Pancreas (tissue), 10 donors: ENCODE measurements at regions not wholly inside any gene's neighbourhood (a gene's known extent, or its start where the extent isn't known, plus 50 kb on each side); places are given as distances from the start of the nearest gene placed in this dataset.

Experiments used
- ATAC-seq, 4 donors: fragments of 200-7000 bp; cut with Tn5 transposase; one replicate each; pipeline versions ENCODE4 v1.8.0 to v1.9.1; 2020; ENCODE audit warnings: mild to moderate bottlenecking in 4 of 4, moderate library complexity in 4 of 4
- DNase-seq, 6 donors: peaks; one replicate each; pipeline ENCODE4 v3.0.0-alpha.2; 2020
- FAIRE-seq: peaks from 2 replicates; lab custom pipeline; 2012; peaks lifted over from hg19 to GRCh38; lab: Jason Lieb, UNC
- H3K27ac ChIP-seq, 4 donors: fragments of 200-600 bp; sonication (generic); 1 replicate in 3 of 4; 2 replicates in 1 of 4; pipeline versions ENCODE4 v1.5.0 to v1.8.0; 2020
- H3K27me3 ChIP-seq, 4 donors: fragments of 200-600 bp; one replicate each; pipeline ENCODE4 v1.8.0; 2021
- H3K36me3 ChIP-seq, 3 donors: fragments of 200-600 bp; sonication (generic) in 1 of 3; one replicate each; pipeline versions ENCODE4 v1.5.0 to v1.8.0; 2020 to 2021
- H3K4me1 ChIP-seq, 3 donors: fragments of 200-600 bp; one replicate each; pipeline ENCODE4 v1.8.0; 2021
- H3K4me3 ChIP-seq, 4 donors: fragments of 200-600 bp; sonication (generic) in 2 of 4; one replicate each; pipeline versions ENCODE4 v1.5.0 to v1.8.0; 2020 to 2021
- H3K9me3 ChIP-seq, 4 donors: fragments of 200-600 bp; one replicate each; pipeline ENCODE4 v1.8.0; 2021
- WGBS, 2 donors: extraction: QIAGEN DNeasy Blood & Tissue Kit; methylation state at CpG; one replicate each; pipeline ENCODE4 v1.1.7; 2013; 5-methylcytosine and 5-hydroxymethylcytosine counted together
- intact Hi-C, 3 donors: fragments of 100-400 bp; cut with DNase I; formaldehyde crosslinking; loops; one replicate each; pipeline versions ENCODE4 v1.11.1 to v1.14.2; 2022
- TF ChIP-seq, protein P1 (sequence below), 4 donors: fragments of 200-600 bp; sonication (generic) in 3 of 4; IDR thresholded peaks; one replicate each; pipeline versions ENCODE4 v1.5.0 to v1.8.0; 2021; ENCODE audit warnings: antibody characterized with exemption in 4 of 4
- donor health status: healthy with polysubstance abuse.
- donor health status: DM: no; HTN: no; CAD: no; lungs with moderate emphysema.
- donor health status: DM: no; HTN: no; CAD: no.
- donor health status: control.
- donor health status: control.
- donor health status: Bipolar disorder and iron deficiency.
- donor health status: DM: yes; HTN: yes; CAD: no.
- donor health status: DM: no; HTN: no; CAD: no.
- donor health status: DM: no; HTN: no; CAD: no.
- donor health status: DM: yes; HTN: yes; CAD: no.

DNA sequence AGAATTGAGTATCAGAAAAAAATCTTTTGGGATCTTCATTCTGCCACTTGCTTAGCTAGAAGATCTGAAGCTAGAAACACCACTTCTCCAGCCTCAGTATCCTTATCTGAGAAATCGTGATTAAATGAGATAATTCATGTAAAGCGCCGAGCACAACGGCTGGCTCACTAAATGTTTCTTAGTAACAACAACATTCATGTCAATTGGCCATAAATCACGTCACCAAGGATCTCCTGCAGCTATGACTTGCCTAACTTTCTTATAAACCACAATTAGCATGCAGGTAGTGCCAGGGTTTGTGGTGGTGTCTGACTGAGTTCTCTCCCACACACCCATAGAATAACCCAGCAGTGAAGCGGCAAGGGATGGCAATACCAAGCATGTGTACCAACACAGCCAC, 501.3 kb downstream of the EFNB2 start:
- intact Hi-C loops = no loop called here
- Histone ChIP-seq H3K27ac (no peak overlapping the region), H3K27me3 (no peaks in the 10 kb centered on the region), H3K4me3 (no peak overlapping the region), H3K9me3 (no peaks in the 10 kb centered on the region), H3K4me1 (no peaks in the 10 kb centered on the region), H3K36me3 (no peaks in the 10 kb centered on the region)
- 54 to 61% methylated on average over 6 of the region's 6 CpGs for WGBS, 2 donors
- DNase-seq (no peak), ATAC-seq (no peak), FAIRE-seq (no peak)
- TF ChIP-seq, protein P1, sequence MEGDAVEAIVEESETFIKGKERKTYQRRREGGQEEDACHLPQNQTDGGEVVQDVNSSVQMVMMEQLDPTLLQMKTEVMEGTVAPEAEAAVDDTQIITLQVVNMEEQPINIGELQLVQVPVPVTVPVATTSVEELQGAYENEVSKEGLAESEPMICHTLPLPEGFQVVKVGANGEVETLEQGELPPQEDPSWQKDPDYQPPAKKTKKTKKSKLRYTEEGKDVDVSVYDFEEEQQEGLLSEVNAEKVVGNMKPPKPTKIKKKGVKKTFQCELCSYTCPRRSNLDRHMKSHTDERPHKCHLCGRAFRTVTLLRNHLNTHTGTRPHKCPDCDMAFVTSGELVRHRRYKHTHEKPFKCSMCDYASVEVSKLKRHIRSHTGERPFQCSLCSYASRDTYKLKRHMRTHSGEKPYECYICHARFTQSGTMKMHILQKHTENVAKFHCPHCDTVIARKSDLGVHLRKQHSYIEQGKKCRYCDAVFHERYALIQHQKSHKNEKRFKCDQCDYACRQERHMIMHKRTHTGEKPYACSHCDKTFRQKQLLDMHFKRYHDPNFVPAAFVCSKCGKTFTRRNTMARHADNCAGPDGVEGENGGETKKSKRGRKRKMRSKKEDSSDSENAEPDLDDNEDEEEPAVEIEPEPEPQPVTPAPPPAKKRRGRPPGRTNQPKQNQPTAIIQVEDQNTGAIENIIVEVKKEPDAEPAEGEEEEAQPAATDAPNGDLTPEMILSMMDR (IDR thresholded peaks at IDR 0.05) = no peak

DNA sequence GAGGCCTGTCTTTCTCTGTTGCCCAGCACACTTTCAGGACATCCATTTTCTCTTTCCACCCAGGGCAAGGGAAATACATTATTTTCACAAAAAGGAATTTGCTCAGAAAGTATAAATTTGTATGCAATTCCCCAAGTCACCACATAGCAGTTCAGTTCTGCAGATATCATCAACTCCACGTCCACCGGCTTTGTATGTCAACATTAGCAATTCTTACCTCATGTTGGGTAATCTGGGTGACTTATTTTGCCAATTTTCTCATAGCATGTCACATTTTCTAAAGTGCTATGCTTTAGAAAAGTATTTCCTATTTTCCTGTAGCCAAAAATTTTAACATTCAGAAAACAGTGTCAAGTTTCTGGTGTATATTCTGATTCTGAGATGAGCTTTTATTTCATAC, 501.8 kb downstream of the EFNB2 start:
- ATAC-seq (peak in 2 of 4 donors; percentile 56 to 74), DNase-seq (no peak), FAIRE-seq (no peak)
- Histone ChIP-seq H3K27ac (no peak overlapping the region), H3K36me3 (no peaks in the 10 kb centered on the region), H3K9me3 (no peaks in the 10 kb centered on the region), H3K27me3 (no peaks in the 10 kb centered on the region), H3K4me1 (no peaks in the 10 kb centered on the region), H3K4me3 (no peak overlapping the region)
- intact Hi-C loops = no loop called here
- TF ChIP-seq, protein P1 (IDR thresholded peaks at IDR 0.05) = no peak
- WGBS, 2 donors = 16 to 31% methylated on average over 2 of the region's 2 CpGs

DNA sequence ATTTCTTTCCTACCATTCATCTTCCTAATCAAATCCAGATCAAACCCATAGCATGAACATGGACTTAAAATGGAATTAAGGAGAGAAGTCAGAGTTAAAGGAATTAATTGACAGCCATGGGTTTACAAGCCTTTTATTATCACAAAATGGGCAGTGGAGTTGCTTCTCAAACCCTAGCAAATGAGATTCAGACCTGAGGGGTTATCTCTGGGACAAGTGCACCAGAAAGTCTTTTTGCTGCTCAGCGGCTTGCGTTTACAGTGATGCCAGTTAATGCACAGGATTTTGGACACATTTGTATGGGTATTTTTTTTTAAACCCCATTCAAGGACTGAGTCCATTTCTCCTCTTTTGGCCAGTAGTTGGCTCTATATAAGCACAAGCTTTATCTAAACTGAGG, 503.0 kb downstream of the EFNB2 start:
- DNase-seq (no peak), FAIRE-seq (no peak), ATAC-seq (no peak)
- no peaks in the 10 kb centered on the region for H3K27me3 ChIP-seq
- TF ChIP-seq, protein P1 (IDR thresholded peaks at IDR 0.05) = no peak
- H3K9me3 ChIP-seq = no peaks in the 10 kb centered on the region
- intact Hi-C loops = no loop called here
- WGBS, 2 donors = 96% methylated on average over 2 of the region's 2 CpGs
- H3K4me1 ChIP-seq = no peaks in the 10 kb centered on the region
- H3K27ac ChIP-seq = no peak overlapping the region
- no peak overlapping the region for H3K4me3 ChIP-seq
- no peaks in the 10 kb centered on the region for H3K36me3 ChIP-seq

DNA sequence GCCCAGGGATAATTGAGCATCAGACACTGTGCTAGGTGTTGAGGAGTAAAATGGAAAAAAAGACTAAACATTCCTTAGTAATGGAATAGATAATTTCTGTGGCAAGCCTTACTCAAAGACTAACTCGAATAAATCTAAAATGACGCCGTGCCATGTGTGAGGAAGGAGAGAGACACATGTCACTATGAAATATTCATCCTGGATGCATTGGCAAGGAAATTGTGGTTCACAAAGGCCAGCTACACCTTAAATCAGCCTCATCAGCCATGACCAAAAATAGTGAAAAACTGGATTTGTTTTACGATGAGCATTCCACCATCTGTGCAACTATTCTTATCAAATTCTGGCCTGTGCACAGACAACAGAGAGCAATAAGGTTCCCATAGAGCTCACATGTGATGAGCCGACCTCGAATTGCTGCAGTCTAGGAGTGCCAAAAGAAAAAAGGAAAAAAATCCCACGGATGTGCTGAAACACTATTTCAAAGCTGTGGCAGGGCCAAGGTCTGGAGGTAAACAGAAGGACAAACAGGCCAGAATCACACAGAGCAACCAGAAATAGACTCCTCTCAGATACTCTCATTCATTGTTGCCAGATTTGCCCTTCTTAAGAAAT, 505.7 kb downstream of the EFNB2 start:
- FAIRE-seq = no peak
- Histone ChIP-seq H3K27ac (no peak overlapping the region), H3K9me3 (no peaks in the 10 kb centered on the region), H3K4me3 (no peak overlapping the region), H3K27me3 (no peaks in the 10 kb centered on the region), H3K36me3 (no peaks in the 10 kb centered on the region), H3K4me1 (no peaks in the 10 kb centered on the region)
- intact Hi-C loops = no loop called here
- 70 to 77% methylated on average over 7 of the region's 7 CpGs for WGBS, 2 donors
- no peak for ATAC-seq
- TF ChIP-seq, protein P1 (IDR thresholded peaks at IDR 0.05) = no peak
- DNase-seq = no peak

DNA sequence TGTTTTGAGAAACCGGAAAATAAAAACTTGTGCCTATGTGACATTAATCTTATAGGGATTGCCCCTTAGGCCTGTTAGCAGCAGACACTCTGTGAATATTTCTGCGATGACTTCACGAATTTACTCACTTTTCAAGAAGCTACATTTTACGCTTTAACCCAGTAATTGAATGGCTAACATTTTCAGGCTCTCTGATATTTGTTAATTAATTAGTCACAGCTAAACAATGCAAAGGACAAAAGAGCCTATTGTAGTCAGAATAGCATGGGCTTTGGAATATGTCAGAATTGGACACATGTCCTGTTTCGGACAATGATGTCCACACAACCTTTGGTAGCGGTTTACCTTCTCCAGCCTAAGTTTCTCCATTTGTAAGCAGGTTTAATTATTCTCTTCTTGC, 506.6 kb downstream of the EFNB2 start:
- ATAC-seq (no peak), FAIRE-seq (no peak)
- intact Hi-C loops = no loop called here

More for the DNA sequence above, 506.6 kb downstream of the EFNB2 start:
- Histone ChIP-seq H3K36me3 (no peaks in the 10 kb centered on the region), H3K9me3 (no peaks in the 10 kb centered on the region), H3K27me3 (no peaks in the 10 kb centered on the region), H3K4me3 (no peak overlapping the region), H3K27ac (no peak overlapping the region), H3K4me1 (no peaks in the 10 kb centered on the region)
- 86% methylated on average over 6 of the region's 6 CpGs for WGBS, 2 donors
- TF ChIP-seq, protein P1 (IDR thresholded peaks at IDR 0.05) = no peak
- DNase-seq = no peak
